A673 (cell line): ENCODE measurements at regions not wholly inside any gene's neighbourhood (a gene's known extent, or its start where the extent isn't known, plus 50 kb on each side); places are given as distances from the start of the nearest gene placed in this dataset.

Experiments
- BruUV-seq: library from RNA; stranded (reverse); fragments of 400-500 nt; replicated peaks from 2 replicates; lab custom pipeline; 2021; lab: Mats Ljungman, UMichigan
- CTCF ChIA-PET: fragments of 300-600 bp; sonication (Branson Sonifier 250); formaldehyde crosslinking; loops from one replicate; lab custom pipeline; 2022; ENCODE audit warnings: antibody characterized with exemption; lab: Charles Lee
- POLR2A ChIA-PET: fragments of 300-600 bp; sonication (Branson Sonifier 250); formaldehyde crosslinking; loops from one replicate; lab custom pipeline; 2022; ENCODE audit warnings: antibody characterized with exemption; ENCODE audit not compliant: low non-redundant PET; lab: Charles Lee
- DNase-seq: peaks from one replicate; pipeline ENCODE4 v3.0.0-alpha.2; 2015; ENCODE audit warnings: low spot score
- H3K27ac ChIP-seq: fragments of 200-600 bp; sonication (generic); 2 replicates; pipeline ENCODE4 v1.5.1; 2016; ENCODE audit warnings: mixed run types, low read depth, mild to moderate bottlenecking, mixed read lengths, antibody characterized with exemption, low read length; ENCODE audit not compliant: poor library complexity, severe bottlenecking
- H3K27me3 ChIP-seq: fragments of 200-600 bp; sonication (generic); replicated peaks from 2 replicates; pipeline ENCODE4 v1.6.1; 2017; ENCODE audit warnings: mixed run types, low read depth, mild to moderate bottlenecking, mixed read lengths, antibody characterized with exemption, low read length; ENCODE audit not compliant: insufficient read depth, poor library complexity
- H3K36me3 ChIP-seq: fragments of 200-600 bp; sonication (generic); 2 replicates; pipeline ENCODE4 v1.6.1; 2016; ENCODE audit warnings: mixed run types, mild to moderate bottlenecking, mixed read lengths, antibody characterized with exemption, low read length; ENCODE audit not compliant: insufficient read depth, poor library complexity, severe bottlenecking
- H3K4me1 ChIP-seq: fragments of 200-600 bp; sonication (generic); 2 replicates; pipeline ENCODE4 v1.6.1; 2017; ENCODE audit warnings: mixed run types, mild to moderate bottlenecking, mixed read lengths, antibody characterized with exemption, low read length; ENCODE audit not compliant: insufficient read depth, poor library complexity, severe bottlenecking
- H3K4me3 ChIP-seq: fragments of 200-600 bp; sonication (generic); 2 replicates; pipeline ENCODE4 v1.5.1; 2016; ENCODE audit warnings: low read depth, mixed run types, mild to moderate bottlenecking, mixed read lengths, low read length; ENCODE audit not compliant: poor library complexity, severe bottlenecking
- H3K9me3 ChIP-seq: fragments of 200-600 bp; sonication (generic); 2 replicates; pipeline ENCODE4 v1.6.1; 2016; ENCODE audit warnings: mixed run types, low read depth, mild to moderate bottlenecking, mixed read lengths, antibody characterized with exemption, low read length; ENCODE audit not compliant: poor library complexity, severe bottlenecking
- CTCF ChIP-seq: fragments of 300-800, 200-600 bp; sonication (generic); conservative IDR thresholded peaks from 2 replicates; pipeline ENCODE4 v1.5.1; 2017; ENCODE audit warnings: low read depth, mild to moderate bottlenecking, antibody characterized with exemption, low read length, moderate library complexity, mixed read lengths
- EZH2 ChIP-seq: fragments of 200-600 bp; sonication (generic); IDR thresholded peaks from 2 replicates; pipeline ENCODE4 v1.6.1; 2017; ENCODE audit warnings: borderline replicate concordance, low read depth, mild to moderate bottlenecking, mixed read lengths, antibody characterized with exemption, low read length; ENCODE audit not compliant: poor library complexity, severe bottlenecking
- intact Hi-C: fragments of 100-400 bp; cut with micrococcal nuclease; formaldehyde crosslinking; loops from one replicate; pipeline ENCODE4 v1.10.0; 2022; ENCODE audit not compliant: unreplicated experiment

- TF ChIP-seq CTCF, result no peak
- TF ChIP-seq EZH2, result no peak
- ChIA-PET POLR2A (no interaction called here), CTCF (no interaction called here)
- Histone ChIP-seq H3K4me1 (no peaks in the 10 kb centered on the region), H3K27ac (no peak overlapping the region), H3K4me3 (no peak overlapping the region), H3K27me3 (no peaks in the 10 kb centered on the region), H3K9me3 (no peaks in the 10 kb centered on the region), H3K36me3 (no peaks in the 10 kb centered on the region)
- DNase-seq, result no peak
- BruUV-seq, result no TSS peak
- intact Hi-C loops, result no loop called here
Measured at GRCh38 chr9:87447547-87448432, 49.9 kb upstream of the DAPK1 start.
